ENCODE measurements at regions not wholly inside any gene's neighbourhood (a gene's known extent, or its start where the extent isn't known, plus 50 kb on each side); places are given as distances from the start of the nearest gene placed in this dataset.

- no peak for ATAC-seq (ENCODE audit: poor library complexity)
- no peaks in the 10 kb centered on the region for H3K36me3 ChIP-seq (ENCODE audit: insufficient read depth, low read length)
- H3K4me3 Mint-ChIP-seq, result no peak overlapping the region
- no peak for TF ChIP-seq CTCF (IDR thresholded peaks at IDR 0.05)
- no peaks in the 10 kb centered on the region for H3K4me1 Mint-ChIP-seq (ENCODE audit: low read depth)
- H3K9me3 ChIP-seq (ENCODE audit: control insufficient read depth in 1 of 2, insufficient read depth in 1 of 2, low read length in 2 of 2), result no peaks in the 10 kb centered on the region
- POLR2A ChIA-PET, result no interaction called here
- H3K4me1 ChIP-seq (ENCODE audit: insufficient read depth, low read length), result no peaks in the 10 kb centered on the region
- no peaks in the 10 kb centered on the region for H3K27me3 ChIP-seq (ENCODE audit: control insufficient read depth in 1 of 2, insufficient read depth in 2 of 2, low read length in 2 of 2)
- H3K27ac ChIP-seq (ENCODE audit: low read depth in 1 of 2, low read length in 2 of 2), result no peak overlapping the region
- H3K9me3 Mint-ChIP-seq, result no peaks in the 10 kb centered on the region
- CTCF ChIA-PET, result no interaction called here
- no peak for DNase-seq
- H3K27me3 Mint-ChIP-seq, result no peaks in the 10 kb centered on the region
- no peak overlapping the region for H3K4me3 ChIP-seq (ENCODE audit: low read length)
- intact Hi-C loops (cut with DNase I, micrococcal nuclease), result loop anchor here in 1 of 2 experiments (10.0 kb wide), 1 partner anchor 639 kb away; no protein-coding TSS in a partner anchor
- no peak overlapping the region for H3K27ac Mint-ChIP-seq
- H3K36me3 Mint-ChIP-seq (ENCODE audit: low read depth), result no peaks in the 10 kb centered on the region
Observed at GRCh38 chr4:79575709-79576428, 167.8 kb upstream of the GK2 start.

GRCh38 chr4:79574741-79575451 lies 166.9 kb upstream of the GK2 start:
- no peak overlapping the region for H3K27ac ChIP-seq (ENCODE audit: low read depth in 1 of 2, low read length in 2 of 2)
- no peak overlapping the region for H3K4me3 ChIP-seq (ENCODE audit: low read length)
- TF ChIP-seq CTCF (IDR thresholded peaks at IDR 0.05), result no peak
- Mint-ChIP-seq H3K27me3 (no peaks in the 10 kb centered on the region), H3K4me3 (no peak overlapping the region), H3K36me3 (ENCODE audit: low read depth) (no peaks in the 10 kb centered on the region), H3K4me1 (ENCODE audit: low read depth) (no peaks in the 10 kb centered on the region), H3K9me3 (no peaks in the 10 kb centered on the region), H3K27ac (no peak overlapping the region)
- H3K4me1 ChIP-seq (ENCODE audit: insufficient read depth, low read length), result no peaks in the 10 kb centered on the region
- DNase-seq (no peak), ATAC-seq (ENCODE audit: poor library complexity) (no peak)
- CTCF ChIA-PET, result no interaction called here
- POLR2A ChIA-PET, result no interaction called here
- H3K9me3 ChIP-seq (ENCODE audit: control insufficient read depth in 1 of 2, insufficient read depth in 1 of 2, low read length in 2 of 2), result no peaks in the 10 kb centered on the region
- intact Hi-C loops (cut with DNase I, micrococcal nuclease), result loop anchor here in 1 of 2 experiments (10.0 kb wide), 1 partner anchor 640 kb away; no protein-coding TSS in a partner anchor
- no peaks in the 10 kb centered on the region for H3K27me3 ChIP-seq (ENCODE audit: control insufficient read depth in 1 of 2, insufficient read depth in 2 of 2, low read length in 2 of 2)
- no peaks in the 10 kb centered on the region for H3K36me3 ChIP-seq (ENCODE audit: insufficient read depth, low read length)

GRCh38 chr4:79563219-79563618 lies 155.2 kb upstream of the GK2 start:
- no peak for TF ChIP-seq CTCF (IDR thresholded peaks at IDR 0.05)
- CTCF ChIA-PET, result no interaction called here
- H3K27me3 Mint-ChIP-seq, result no peaks in the 10 kb centered on the region
- Histone ChIP-seq H3K27ac (ENCODE audit: low read depth in 1 of 2, low read length in 2 of 2) (no peak overlapping the region), H3K4me3 (ENCODE audit: low read length) (no peak overlapping the region), H3K36me3 (ENCODE audit: insufficient read depth, low read length) (no peaks in the 10 kb centered on the region), H3K9me3 (ENCODE audit: control insufficient read depth in 1 of 2, insufficient read depth in 1 of 2, low read length in 2 of 2) (no peaks in the 10 kb centered on the region), H3K27me3 (ENCODE audit: control insufficient read depth in 1 of 2, insufficient read depth in 2 of 2, low read length in 2 of 2) (no peaks in the 10 kb centered on the region), H3K4me1 (ENCODE audit: insufficient read depth, low read length) (no peaks in the 10 kb centered on the region)
- no peaks in the 10 kb centered on the region for H3K36me3 Mint-ChIP-seq (ENCODE audit: low read depth)
- POLR2A ChIA-PET, result no interaction called here
- no peaks in the 10 kb centered on the region for H3K9me3 Mint-ChIP-seq
- H3K27ac Mint-ChIP-seq, result no peak overlapping the region
- intact Hi-C loops (cut with DNase I, micrococcal nuclease), result no loop called here
- DNase-seq (no peak), ATAC-seq (ENCODE audit: poor library complexity) (no peak)
- H3K4me3 Mint-ChIP-seq, result no peak overlapping the region
- H3K4me1 Mint-ChIP-seq (ENCODE audit: low read depth), result no peaks in the 10 kb centered on the region
